ENCODE measurements at regions not wholly inside any gene's neighbourhood (a gene's known extent, or its start where the extent isn't known, plus 50 kb on each side); places are given as distances from the start of the nearest gene placed in this dataset.

DNA sequence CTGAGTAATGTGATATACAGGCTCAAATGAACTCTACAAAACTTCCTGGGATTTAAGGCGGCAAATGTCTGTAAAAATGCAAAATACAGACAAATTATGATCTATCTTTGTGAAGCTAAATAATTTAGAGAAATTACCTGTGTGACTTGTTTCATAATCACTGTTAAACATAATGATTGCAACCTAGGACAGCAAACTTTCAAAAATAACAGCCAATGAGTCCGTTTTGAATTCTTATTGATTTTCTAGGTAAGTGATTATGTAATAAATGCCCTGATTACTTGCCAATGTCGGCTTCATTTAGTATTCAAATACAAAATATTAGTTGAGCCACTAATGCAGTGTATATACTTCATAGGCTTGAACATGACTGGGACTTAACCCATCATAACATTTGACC lies 238.2 kb upstream of the DAB2 start:
- Histone ChIP-seq H3K27me3 (ENCODE audit: low read depth, low read length) (no peaks in the 10 kb centered on the region), H3K4me2 (ENCODE audit: low read length) (no peak overlapping the region), H3K9ac (ENCODE audit: low read length) (no peak overlapping the region), H3K27ac (ENCODE audit: low read length) (no peak overlapping the region), H3K4me3 (ENCODE audit: low read length) (no peak overlapping the region), H3K4me1 (ENCODE audit: low read length) (peaks cover 32% of the 10 kb centered on the region), H3K36me3 (replicated peaks; ENCODE audit: low read depth, low read length) (peaks cover 22% of the 10 kb centered on the region), H3K9me3 (ENCODE audit: insufficient read depth, low read length) (0 out of 2 replicates have a peak, but pooled peaks cover 8% of the 10 kb centered on the region), H4K20me1 (ENCODE audit: insufficient read depth, low read length) (no peaks in the 10 kb centered on the region), H3K79me2 (ENCODE audit: low read length) (no peaks in the 10 kb centered on the region), H2AFZ (ENCODE audit: low read depth, low read length) (no peak overlapping the region)
- TF ChIP-seq EZH2phosphoT487 (IDR thresholded peaks at IDR 0.05; ENCODE audit: low read depth): no peak
- TF ChIP-seq, protein P1, sequence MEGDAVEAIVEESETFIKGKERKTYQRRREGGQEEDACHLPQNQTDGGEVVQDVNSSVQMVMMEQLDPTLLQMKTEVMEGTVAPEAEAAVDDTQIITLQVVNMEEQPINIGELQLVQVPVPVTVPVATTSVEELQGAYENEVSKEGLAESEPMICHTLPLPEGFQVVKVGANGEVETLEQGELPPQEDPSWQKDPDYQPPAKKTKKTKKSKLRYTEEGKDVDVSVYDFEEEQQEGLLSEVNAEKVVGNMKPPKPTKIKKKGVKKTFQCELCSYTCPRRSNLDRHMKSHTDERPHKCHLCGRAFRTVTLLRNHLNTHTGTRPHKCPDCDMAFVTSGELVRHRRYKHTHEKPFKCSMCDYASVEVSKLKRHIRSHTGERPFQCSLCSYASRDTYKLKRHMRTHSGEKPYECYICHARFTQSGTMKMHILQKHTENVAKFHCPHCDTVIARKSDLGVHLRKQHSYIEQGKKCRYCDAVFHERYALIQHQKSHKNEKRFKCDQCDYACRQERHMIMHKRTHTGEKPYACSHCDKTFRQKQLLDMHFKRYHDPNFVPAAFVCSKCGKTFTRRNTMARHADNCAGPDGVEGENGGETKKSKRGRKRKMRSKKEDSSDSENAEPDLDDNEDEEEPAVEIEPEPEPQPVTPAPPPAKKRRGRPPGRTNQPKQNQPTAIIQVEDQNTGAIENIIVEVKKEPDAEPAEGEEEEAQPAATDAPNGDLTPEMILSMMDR (IDR thresholded peaks at IDR 0.05; ENCODE audit: low read depth, low read length): no peak

DNA sequence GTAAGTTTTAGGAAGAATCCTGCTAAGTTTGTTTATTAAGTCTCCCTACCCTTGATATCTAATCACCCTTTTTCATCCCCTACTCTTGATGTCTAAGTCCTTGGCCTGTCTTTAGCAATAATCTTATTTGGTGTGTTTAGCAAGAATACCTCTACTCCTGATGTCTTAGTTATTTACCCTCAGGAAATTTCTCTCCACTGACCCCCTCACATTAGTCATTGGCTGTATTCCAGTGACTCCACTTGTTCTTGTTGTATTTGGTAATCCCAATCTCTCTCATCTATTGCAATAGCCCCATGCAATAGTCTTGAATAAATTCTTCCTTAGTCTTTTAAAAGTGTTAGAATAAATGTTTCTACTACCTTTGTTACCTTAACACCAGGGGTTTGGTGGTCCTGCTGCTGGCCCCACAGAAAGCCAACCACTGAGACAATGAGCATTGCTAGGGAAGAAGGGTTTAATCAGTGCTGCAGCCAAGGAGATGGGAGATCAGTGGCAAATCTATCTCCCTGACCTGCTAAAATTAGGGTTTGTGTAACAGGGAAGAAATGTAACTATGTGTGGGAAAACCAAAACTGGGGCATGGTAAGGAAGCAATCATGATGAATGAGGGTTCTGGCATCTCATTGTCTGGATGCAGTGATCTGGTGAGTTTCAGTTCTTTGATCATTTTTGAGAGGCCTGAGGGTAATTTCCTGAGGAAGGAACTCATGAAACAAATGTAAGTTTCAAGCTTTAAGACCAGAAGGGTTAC lies 236.4 kb upstream of the DAB2 start:
- H3K36me3 ChIP-seq (replicated peaks; ENCODE audit: low read depth, low read length): peaks cover 22% of the 10 kb centered on the region
- 0 out of 2 replicates have a peak, but pooled peaks cover 8% of the 10 kb centered on the region for H3K9me3 ChIP-seq (ENCODE audit: insufficient read depth, low read length)
- H3K4me1 ChIP-seq (ENCODE audit: low read length): peaks cover 49% of the 10 kb centered on the region
- H2AFZ ChIP-seq (ENCODE audit: low read depth, low read length): no peak overlapping the region
- no peaks in the 10 kb centered on the region for H3K27me3 ChIP-seq (ENCODE audit: low read depth, low read length)
- H3K27ac ChIP-seq (ENCODE audit: low read length): peak overlapping the region; percentile 72
- H3K4me2 ChIP-seq (ENCODE audit: low read length): peak overlapping the region; percentile 51; the same call in 1 of the 2 replicates
- H3K79me2 ChIP-seq (ENCODE audit: low read length): no peaks in the 10 kb centered on the region
- no peak overlapping the region; the same call in 1 of the 2 replicates for H3K9ac ChIP-seq (ENCODE audit: low read length)
- no peak overlapping the region for H3K4me3 ChIP-seq (ENCODE audit: low read length)
- no peak for TF ChIP-seq EZH2phosphoT487 (IDR thresholded peaks at IDR 0.05; ENCODE audit: low read depth)
- TF ChIP-seq, protein P1 (IDR thresholded peaks at IDR 0.05; ENCODE audit: low read depth, low read length): no peak
- no peaks in the 10 kb centered on the region for H4K20me1 ChIP-seq (ENCODE audit: insufficient read depth, low read length)

DNA sequence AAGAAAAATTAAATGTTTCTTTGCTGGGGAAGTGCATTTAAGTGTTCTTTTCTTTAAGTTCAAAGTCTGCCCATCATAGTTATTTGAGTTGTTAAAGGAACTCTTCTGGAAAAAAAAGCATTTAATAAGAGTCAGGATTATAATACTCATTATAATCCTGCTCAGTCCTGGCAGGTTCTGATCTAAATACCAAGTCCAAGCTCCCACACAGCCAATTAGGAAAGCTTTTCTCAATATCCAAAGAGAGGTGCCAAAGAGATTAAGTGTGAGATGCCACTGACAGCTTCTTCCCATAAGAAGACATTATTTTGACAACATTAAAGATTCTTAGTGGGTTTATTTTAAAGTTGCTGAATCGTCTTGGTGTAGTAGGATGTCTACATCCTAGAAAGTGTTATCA lies 235.2 kb upstream of the DAB2 start:
- no peak overlapping the region for H3K4me3 ChIP-seq (ENCODE audit: low read length)
- H3K27me3 ChIP-seq (ENCODE audit: low read depth, low read length): no peaks in the 10 kb centered on the region
- H2AFZ ChIP-seq (ENCODE audit: low read depth, low read length): no peak overlapping the region
- 0 out of 2 replicates have a peak, but pooled peaks cover 8% of the 10 kb centered on the region for H3K9me3 ChIP-seq (ENCODE audit: insufficient read depth, low read length)
- no peaks in the 10 kb centered on the region for H3K79me2 ChIP-seq (ENCODE audit: low read length)
- H3K9ac ChIP-seq (ENCODE audit: low read length): no peak overlapping the region
- H3K4me1 ChIP-seq (ENCODE audit: low read length): peaks cover 53% of the 10 kb centered on the region
- no peak overlapping the region for H3K4me2 ChIP-seq (ENCODE audit: low read length)
- no peaks in the 10 kb centered on the region for H4K20me1 ChIP-seq (ENCODE audit: insufficient read depth, low read length)
- no peak overlapping the region for H3K27ac ChIP-seq (ENCODE audit: low read length)
- peaks cover 22% of the 10 kb centered on the region for H3K36me3 ChIP-seq (replicated peaks; ENCODE audit: low read depth, low read length)
- no peak for TF ChIP-seq EZH2phosphoT487 (IDR thresholded peaks at IDR 0.05; ENCODE audit: low read depth)
- TF ChIP-seq, protein P1 (IDR thresholded peaks at IDR 0.05; ENCODE audit: low read depth, low read length): no peak

DNA sequence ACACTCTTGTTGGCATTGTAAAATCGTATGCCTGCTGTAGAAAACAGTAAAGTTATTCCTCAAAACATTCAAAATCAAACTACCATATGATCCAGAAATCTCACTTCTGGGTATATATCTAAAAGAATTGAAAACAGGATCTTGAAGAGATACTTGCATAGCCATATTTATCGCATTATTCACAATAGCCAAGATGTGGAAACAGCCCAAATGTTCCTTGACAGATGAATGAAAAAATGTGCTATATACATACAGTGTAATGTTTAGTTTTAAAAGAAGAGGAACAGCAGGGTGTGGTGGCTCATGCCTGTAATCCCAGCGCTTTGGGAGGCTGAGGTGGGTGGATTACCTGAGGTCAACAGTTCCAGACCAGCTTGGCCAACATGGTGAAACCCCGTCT lies 234.1 kb upstream of the DAB2 start:
- H2AFZ ChIP-seq (ENCODE audit: low read depth, low read length): no peak overlapping the region
- peak overlapping the region; percentile 23; the same call in 1 of the 2 replicates for H3K4me3 ChIP-seq (ENCODE audit: low read length)
- no peaks in the 10 kb centered on the region for H3K79me2 ChIP-seq (ENCODE audit: low read length)
- H3K9ac ChIP-seq (ENCODE audit: low read length): peak overlapping the region; percentile 36; the same call in 1 of the 2 replicates
- H3K4me1 ChIP-seq (ENCODE audit: low read length): peaks cover 53% of the 10 kb centered on the region
- 0 out of 2 replicates have a peak, but pooled peaks cover 8% of the 10 kb centered on the region for H3K9me3 ChIP-seq (ENCODE audit: insufficient read depth, low read length)
- peak overlapping the region; percentile 51; the same call in 1 of the 2 replicates for H3K4me2 ChIP-seq (ENCODE audit: low read length)
- peaks cover 22% of the 10 kb centered on the region for H3K36me3 ChIP-seq (replicated peaks; ENCODE audit: low read depth, low read length)
- peak overlapping the region; percentile 84 for H3K27ac ChIP-seq (ENCODE audit: low read length)
- H3K27me3 ChIP-seq (ENCODE audit: low read depth, low read length): no peaks in the 10 kb centered on the region
- no peaks in the 10 kb centered on the region for H4K20me1 ChIP-seq (ENCODE audit: insufficient read depth, low read length)
- no peak for TF ChIP-seq EZH2phosphoT487 (IDR thresholded peaks at IDR 0.05; ENCODE audit: low read depth)
- TF ChIP-seq, protein P1 (IDR thresholded peaks at IDR 0.05; ENCODE audit: low read depth, low read length): no peak

Data from OCI-LY3 (cell line).